Ascending aorta (tissue), 2 donors: ENCODE measurements at regions not wholly inside any gene's neighbourhood (a gene's known extent, or its start where the extent isn't known, plus 50 kb on each side); places are given as distances from the start of the nearest gene placed in this dataset.
"Not testable (repeated sequence)": the region's sequence is repeated elsewhere in the genome, so short reads cannot be mapped to it uniquely, and the experiment has no call there.

ENCODE experiments used
- DNase-seq, 2 donors: peaks; one replicate each; pipeline ENCODE4 v3.0.0-alpha.2; 2019; ENCODE audit warnings: low spot score in 2 of 2
- H3K27ac ChIP-seq, 2 donors: fragments of 200-600 bp; sonication (generic); one replicate each; pipeline ENCODE4 v1.5.1; 2016 to 2017; ENCODE audit warnings: mild to moderate bottlenecking in 1 of 2
- H3K27me3 ChIP-seq: fragments of 200-600 bp; sonication (generic); one replicate; pipeline ENCODE4 v1.5.1; 2017
- H3K36me3 ChIP-seq, 2 donors: fragments of 200-600 bp; sonication (generic); one replicate each; pipeline ENCODE4 v1.5.1; 2016
- H3K4me1 ChIP-seq, 2 donors: fragments of 200-600 bp; sonication (generic); one replicate each; pipeline ENCODE4 v1.5.1; 2016 to 2017; ENCODE audit warnings: mild to moderate bottlenecking in 1 of 2
- H3K4me3 ChIP-seq, 2 donors: fragments of 200-600 bp; sonication (generic); one replicate each; pipeline ENCODE4 v1.5.1; 2016 to 2017; ENCODE audit warnings: mild to moderate bottlenecking in 1 of 2
- H3K9me3 ChIP-seq, 2 donors: fragments of 200-600 bp; sonication (generic); one replicate each; pipeline ENCODE4 v1.5.1; 2016
- intact Hi-C: fragments of 100-400 bp; cut with DNase I; formaldehyde crosslinking; loops from one replicate; pipeline ENCODE4 v1.15.1; 2023
- TF ChIP-seq, protein P1 (sequence below), 3 experiments: fragments of 200-600 bp in 2 of 3; fragments of 450-650 bp in 1 of 3; sonication (generic) in 2 of 3; IDR thresholded peaks; one replicate each; pipeline ENCODE4 v1.5.1; 2016 to 2019; ENCODE audit warnings: antibody characterized with exemption in 3 of 3, mild to moderate bottlenecking in 1 of 3, moderate library complexity in 1 of 3

DNA sequence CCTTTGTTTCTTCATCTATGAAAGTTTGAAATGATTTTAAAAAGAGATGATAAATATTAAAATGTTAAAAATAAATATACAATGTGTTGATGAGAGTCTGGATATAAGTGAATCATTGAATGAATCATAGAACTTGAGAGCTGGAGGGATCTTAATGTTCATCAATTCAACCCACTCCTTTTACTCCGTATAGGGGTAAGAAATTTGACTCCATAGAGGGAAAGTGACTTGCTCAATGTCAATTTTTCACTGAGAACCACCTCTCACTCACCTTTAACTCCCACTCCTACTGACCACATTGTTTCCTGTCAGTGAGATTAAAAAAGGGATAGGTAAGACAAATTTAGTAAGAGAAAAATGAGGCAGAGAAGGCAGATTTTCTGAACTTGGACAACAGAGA is 557.2 kb upstream of the GRIA3 start:
- Histone ChIP-seq H3K27me3 (no peaks in the 10 kb centered on the region), H3K27ac (no peak overlapping the region), H3K9me3 (no peaks in the 10 kb centered on the region), H3K36me3 (no peaks in the 10 kb centered on the region), H3K4me3 (no peak overlapping the region), H3K4me1 (no peaks in the 10 kb centered on the region)
- DNase-seq: no peak
- TF ChIP-seq, protein P1, sequence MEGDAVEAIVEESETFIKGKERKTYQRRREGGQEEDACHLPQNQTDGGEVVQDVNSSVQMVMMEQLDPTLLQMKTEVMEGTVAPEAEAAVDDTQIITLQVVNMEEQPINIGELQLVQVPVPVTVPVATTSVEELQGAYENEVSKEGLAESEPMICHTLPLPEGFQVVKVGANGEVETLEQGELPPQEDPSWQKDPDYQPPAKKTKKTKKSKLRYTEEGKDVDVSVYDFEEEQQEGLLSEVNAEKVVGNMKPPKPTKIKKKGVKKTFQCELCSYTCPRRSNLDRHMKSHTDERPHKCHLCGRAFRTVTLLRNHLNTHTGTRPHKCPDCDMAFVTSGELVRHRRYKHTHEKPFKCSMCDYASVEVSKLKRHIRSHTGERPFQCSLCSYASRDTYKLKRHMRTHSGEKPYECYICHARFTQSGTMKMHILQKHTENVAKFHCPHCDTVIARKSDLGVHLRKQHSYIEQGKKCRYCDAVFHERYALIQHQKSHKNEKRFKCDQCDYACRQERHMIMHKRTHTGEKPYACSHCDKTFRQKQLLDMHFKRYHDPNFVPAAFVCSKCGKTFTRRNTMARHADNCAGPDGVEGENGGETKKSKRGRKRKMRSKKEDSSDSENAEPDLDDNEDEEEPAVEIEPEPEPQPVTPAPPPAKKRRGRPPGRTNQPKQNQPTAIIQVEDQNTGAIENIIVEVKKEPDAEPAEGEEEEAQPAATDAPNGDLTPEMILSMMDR (IDR thresholded peaks at IDR 0.05): no peak
- intact Hi-C loops: no loop called here

DNA sequence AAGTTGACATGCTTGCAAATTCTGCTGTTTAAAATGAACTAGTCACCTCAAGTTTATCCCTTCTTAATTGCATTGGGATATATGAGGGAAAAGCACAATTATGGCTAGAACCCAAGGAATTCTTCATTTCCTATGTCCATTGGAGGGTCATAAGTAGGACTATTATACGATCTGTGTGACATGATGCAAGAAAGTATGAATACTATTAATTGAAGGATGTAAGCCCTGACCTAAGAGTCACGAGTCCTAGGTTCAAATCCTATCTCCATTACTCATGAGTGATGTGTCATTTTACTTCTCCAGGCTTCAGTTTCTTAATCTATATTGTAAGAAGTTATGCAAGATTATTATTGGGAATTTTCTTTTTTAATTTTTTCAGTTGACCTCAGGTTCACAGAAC is 542.9 kb upstream of the GRIA3 start:
- no peak for DNase-seq
- intact Hi-C loops: no loop called here
- no peaks in the 10 kb centered on the region for H3K9me3 ChIP-seq
- H3K4me1 ChIP-seq: no peaks in the 10 kb centered on the region
- TF ChIP-seq, protein P1 (IDR thresholded peaks at IDR 0.05): no peak
- H3K27me3 ChIP-seq: no peaks in the 10 kb centered on the region
- H3K27ac ChIP-seq: no peak overlapping the region
- H3K4me3 ChIP-seq: no peak overlapping the region
- H3K36me3 ChIP-seq: no peaks in the 10 kb centered on the region

DNA sequence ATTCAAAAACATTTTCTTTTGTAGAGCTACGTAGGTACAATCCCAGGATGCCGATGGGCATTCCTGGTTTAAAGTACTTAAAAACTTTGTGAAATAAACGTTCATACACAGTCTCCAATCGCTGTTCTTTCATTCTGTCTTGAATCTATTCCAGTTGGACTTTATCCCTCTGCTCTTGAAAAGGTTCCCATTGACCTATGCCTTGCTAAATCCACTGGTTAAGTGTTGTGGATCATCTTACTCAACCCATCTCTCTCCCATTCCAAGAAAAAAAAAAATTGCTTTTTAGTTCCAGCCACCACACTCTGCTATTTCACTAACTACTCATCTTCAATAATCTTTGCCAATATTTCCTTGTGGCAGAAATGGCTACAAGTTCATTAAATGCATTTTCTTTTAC is 542.3 kb upstream of the GRIA3 start:
- Histone ChIP-seq H3K4me3 (no peak overlapping the region), H3K27me3 (no peaks in the 10 kb centered on the region), H3K27ac (no peak overlapping the region), H3K4me1 (no peaks in the 10 kb centered on the region), H3K9me3 (no peaks in the 10 kb centered on the region), H3K36me3 (no peaks in the 10 kb centered on the region)
- no peak for DNase-seq
- TF ChIP-seq, protein P1 (IDR thresholded peaks at IDR 0.05): no peak
- intact Hi-C loops: no loop called here

DNA sequence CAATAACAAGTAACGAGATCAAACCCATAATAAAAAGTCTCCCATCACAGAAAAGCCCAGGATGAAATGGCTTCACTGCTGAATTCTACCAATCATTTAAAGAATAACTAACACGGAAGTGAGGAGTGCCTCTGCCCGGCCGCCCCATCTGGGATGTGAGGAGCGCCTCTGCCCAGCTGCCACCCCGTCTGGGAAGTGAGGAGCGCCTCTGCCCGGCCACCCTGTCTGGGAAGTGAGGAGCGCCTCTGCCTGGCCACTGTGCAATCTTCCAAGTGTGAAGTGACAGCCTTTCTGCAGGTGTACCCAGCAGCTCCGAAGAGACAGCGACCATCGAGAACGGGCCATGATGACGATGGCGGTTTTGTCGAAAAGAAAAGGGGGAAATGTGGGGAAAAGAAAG is 528.8 kb upstream of the GRIA3 start:
- H3K4me3 ChIP-seq, H3K27me3 ChIP-seq, H3K9me3 ChIP-seq, intact Hi-C loops, H3K27ac ChIP-seq, H3K36me3 ChIP-seq, H3K4me1 ChIP-seq, DNase-seq: not testable (repeated sequence)

DNA sequence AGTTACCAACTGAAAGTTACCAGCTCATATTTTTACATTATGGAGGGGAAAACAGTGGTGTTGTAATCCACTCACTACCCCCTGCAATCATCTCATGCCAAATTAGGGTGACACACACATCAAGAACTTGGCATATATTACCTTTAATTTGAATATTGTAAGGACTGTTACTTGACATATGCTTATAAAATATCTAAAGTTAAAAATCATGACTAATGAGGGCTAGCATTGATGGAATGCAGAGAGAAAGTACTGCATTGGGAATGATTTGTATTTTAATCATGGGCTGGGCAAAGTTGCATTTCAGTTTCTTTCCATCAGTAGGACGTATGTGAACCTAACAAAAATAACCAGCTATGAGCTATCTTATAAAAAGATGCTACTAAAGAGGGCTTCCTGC is 517.5 kb upstream of the GRIA3 start:
- H3K4me1 ChIP-seq: no peaks in the 10 kb centered on the region
- DNase-seq: no peak
- TF ChIP-seq, protein P1 (IDR thresholded peaks at IDR 0.05): no peak
- no peaks in the 10 kb centered on the region for H3K27me3 ChIP-seq
- no peak overlapping the region for H3K4me3 ChIP-seq
- H3K27ac ChIP-seq: no peak overlapping the region
- H3K9me3 ChIP-seq: no peaks in the 10 kb centered on the region
- H3K36me3 ChIP-seq: no peaks in the 10 kb centered on the region
- intact Hi-C loops: no loop called here

DNA sequence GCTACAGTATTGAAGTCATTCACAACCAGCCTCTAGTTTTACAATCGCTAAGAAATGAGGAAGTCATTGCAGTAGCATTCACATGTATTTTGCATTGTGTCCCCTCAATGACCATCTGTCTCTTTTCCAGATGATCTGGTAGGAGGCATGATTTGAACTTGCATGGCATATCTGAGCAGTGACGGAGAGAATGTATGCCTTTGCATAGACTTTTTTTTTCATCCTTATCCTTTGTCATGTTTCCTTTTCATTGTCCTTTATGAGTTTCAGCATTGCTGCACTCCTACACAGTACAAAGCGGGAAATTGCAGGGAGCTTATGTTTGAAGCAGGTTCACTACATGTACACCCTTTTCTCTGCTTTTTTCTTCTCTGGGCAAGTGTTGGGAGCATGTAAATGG is 516.4 kb upstream of the GRIA3 start:
- H3K4me3 ChIP-seq: no peak overlapping the region
- H3K27me3 ChIP-seq: no peaks in the 10 kb centered on the region
- no peak for DNase-seq
- no peaks in the 10 kb centered on the region for H3K36me3 ChIP-seq
- H3K4me1 ChIP-seq: no peaks in the 10 kb centered on the region
- intact Hi-C loops: no loop called here
- H3K27ac ChIP-seq: no peak overlapping the region
- H3K9me3 ChIP-seq: no peaks in the 10 kb centered on the region
- TF ChIP-seq, protein P1 (IDR thresholded peaks at IDR 0.05): no peak
